Memory B cell (primary cell): ENCODE measurements at regions not wholly inside any gene's neighbourhood (a gene's known extent, or its start where the extent isn't known, plus 50 kb on each side); places are given as distances from the start of the nearest gene placed in this dataset.

ENCODE experiments used
- ATAC-seq: fragments of 150-1000 bp; cut with Tn5 transposase; 2 replicates; pipeline ENCODE4 v1.10.0; 2021; ENCODE audit warnings: low read depth, mild to moderate bottlenecking, moderate library complexity
- DNase-seq, 2 donors: peaks; one replicate each; pipeline ENCODE4 v3.0.0; 2022; ENCODE audit warnings: low spot score in 2 of 2
- H3K27ac Mint-ChIP-seq: one replicate; pipeline ENCODE4 v1.8.0; 2022; ENCODE audit warnings: mild to moderate bottlenecking, moderate library complexity, mixed read lengths
- H3K27me3 Mint-ChIP-seq: one replicate; pipeline ENCODE4 v1.8.0; 2022; ENCODE audit warnings: mixed read lengths
- H3K36me3 Mint-ChIP-seq: one replicate; pipeline ENCODE4 v1.8.0; 2022; ENCODE audit warnings: mild to moderate bottlenecking, mixed read lengths
- H3K4me1 Mint-ChIP-seq: one replicate; pipeline ENCODE4 v1.8.0; 2022; ENCODE audit warnings: mixed read lengths
- H3K4me3 Mint-ChIP-seq: one replicate; pipeline ENCODE4 v1.8.0; 2022; ENCODE audit warnings: mild to moderate bottlenecking, moderate library complexity, mixed read lengths
- H3K9me3 Mint-ChIP-seq: one replicate; pipeline ENCODE4 v1.8.0; 2022; ENCODE audit warnings: mixed read lengths

- H3K4me3 Mint-ChIP-seq = no peak overlapping the region
- H3K4me1 Mint-ChIP-seq = no peaks in the 10 kb centered on the region
- ATAC-seq (no peak), DNase-seq (no peak)
- peaks cover 2% of the 10 kb centered on the region for H3K9me3 Mint-ChIP-seq
- H3K36me3 Mint-ChIP-seq = no peaks in the 10 kb centered on the region
- H3K27me3 Mint-ChIP-seq = no peaks in the 10 kb centered on the region
- H3K27ac Mint-ChIP-seq = no peak overlapping the region
Observed at GRCh38 chr2:22880161-22880560, 504.8 kb upstream of the KLHL29 start.

- Mint-ChIP-seq H3K4me1 (no peaks in the 10 kb centered on the region), H3K27me3 (no peaks in the 10 kb centered on the region), H3K4me3 (no peak overlapping the region), H3K27ac (no peak overlapping the region), H3K36me3 (no peaks in the 10 kb centered on the region), H3K9me3 (no peaks in the 10 kb centered on the region)
- DNase-seq (no peak), ATAC-seq (no peak)
Observed at GRCh38 chr2:22882011-22882410, 503.0 kb upstream of the KLHL29 start.

GRCh38 chr2:22882643-22883042 lies 502.3 kb upstream of the KLHL29 start:
- no peaks in the 10 kb centered on the region for H3K27me3 Mint-ChIP-seq
- no peak for DNase-seq
- H3K27ac Mint-ChIP-seq = no peak overlapping the region
- H3K4me1 Mint-ChIP-seq = no peaks in the 10 kb centered on the region
- H3K36me3 Mint-ChIP-seq = no peaks in the 10 kb centered on the region
- no peak overlapping the region for H3K4me3 Mint-ChIP-seq
- ATAC-seq = no peak
- H3K9me3 Mint-ChIP-seq = no peaks in the 10 kb centered on the region

GRCh38 chr2:22883054-22883453 lies 501.9 kb upstream of the KLHL29 start:
- Mint-ChIP-seq H3K36me3 (no peaks in the 10 kb centered on the region), H3K9me3 (no peaks in the 10 kb centered on the region), H3K4me3 (no peak overlapping the region), H3K4me1 (no peaks in the 10 kb centered on the region), H3K27me3 (no peaks in the 10 kb centered on the region), H3K27ac (no peak overlapping the region)
- DNase-seq (no peak), ATAC-seq (no peak)

- Mint-ChIP-seq H3K27ac (no peak overlapping the region), H3K27me3 (no peaks in the 10 kb centered on the region), H3K4me3 (no peak overlapping the region), H3K9me3 (no peaks in the 10 kb centered on the region), H3K4me1 (no peaks in the 10 kb centered on the region), H3K36me3 (no peaks in the 10 kb centered on the region)
- no peak for DNase-seq
- ATAC-seq = no peak
Observed at GRCh38 chr2:22885245-22885644, 499.7 kb upstream of the KLHL29 start.

GRCh38 chr2:22887426-22887825 lies 497.6 kb upstream of the KLHL29 start:
- Mint-ChIP-seq H3K9me3 (no peaks in the 10 kb centered on the region), H3K27me3 (no peaks in the 10 kb centered on the region), H3K27ac (no peak overlapping the region), H3K36me3 (no peaks in the 10 kb centered on the region), H3K4me1 (no peaks in the 10 kb centered on the region), H3K4me3 (no peak overlapping the region)
- ATAC-seq (no peak), DNase-seq (no peak)

GRCh38 chr2:22887845-22888244 lies 497.1 kb upstream of the KLHL29 start:
- Mint-ChIP-seq H3K4me3 (no peak overlapping the region), H3K9me3 (no peaks in the 10 kb centered on the region), H3K4me1 (no peaks in the 10 kb centered on the region), H3K27me3 (no peaks in the 10 kb centered on the region), H3K36me3 (no peaks in the 10 kb centered on the region), H3K27ac (no peak overlapping the region)
- DNase-seq = no peak
- ATAC-seq = no peak

GRCh38 chr2:22890132-22890531 lies 494.8 kb upstream of the KLHL29 start:
- H3K27ac Mint-ChIP-seq = no peak overlapping the region
- no peaks in the 10 kb centered on the region for H3K4me1 Mint-ChIP-seq
- H3K4me3 Mint-ChIP-seq = no peak overlapping the region
- DNase-seq = no peak
- ATAC-seq = no peak
- H3K9me3 Mint-ChIP-seq = no peaks in the 10 kb centered on the region
- H3K27me3 Mint-ChIP-seq = peaks cover 1% of the 10 kb centered on the region
- H3K36me3 Mint-ChIP-seq = no peaks in the 10 kb centered on the region

- Mint-ChIP-seq H3K9me3 (no peaks in the 10 kb centered on the region), H3K36me3 (no peaks in the 10 kb centered on the region), H3K27me3 (peaks cover 1% of the 10 kb centered on the region), H3K4me3 (no peak overlapping the region), H3K27ac (no peak overlapping the region), H3K4me1 (no peaks in the 10 kb centered on the region)
- DNase-seq (no peak), ATAC-seq (no peak)
Observed at GRCh38 chr2:22893761-22894517, 491.0 kb upstream of the KLHL29 start.

GRCh38 chr2:22894761-22895160 lies 490.2 kb upstream of the KLHL29 start:
- no peak for ATAC-seq

GRCh38 chr2:22897428-22897827 lies 487.6 kb upstream of the KLHL29 start:
- DNase-seq = no peak
- Mint-ChIP-seq H3K4me1 (no peaks in the 10 kb centered on the region), H3K27me3 (peaks cover 1% of the 10 kb centered on the region), H3K36me3 (no peaks in the 10 kb centered on the region), H3K9me3 (no peaks in the 10 kb centered on the region), H3K27ac (no peak overlapping the region), H3K4me3 (no peak overlapping the region)
- ATAC-seq = no peak

More at GRCh38 chr2:22894761-22895160, 490.2 kb upstream of the KLHL29 start:
- DNase-seq = no peak
- Mint-ChIP-seq H3K27ac (no peak overlapping the region), H3K36me3 (no peaks in the 10 kb centered on the region), H3K4me3 (no peak overlapping the region), H3K9me3 (no peaks in the 10 kb centered on the region), H3K27me3 (peaks cover 1% of the 10 kb centered on the region), H3K4me1 (no peaks in the 10 kb centered on the region)

- Mint-ChIP-seq H3K4me1 (no peaks in the 10 kb centered on the region), H3K27me3 (no peaks in the 10 kb centered on the region), H3K9me3 (no peaks in the 10 kb centered on the region), H3K4me3 (no peak overlapping the region), H3K27ac (no peak overlapping the region), H3K36me3 (no peaks in the 10 kb centered on the region)
- DNase-seq (no peak), ATAC-seq (no peak)
Observed at GRCh38 chr2:22900674-22901073, 484.3 kb upstream of the KLHL29 start.

- no peaks in the 10 kb centered on the region for H3K9me3 Mint-ChIP-seq
- no peaks in the 10 kb centered on the region for H3K27me3 Mint-ChIP-seq
- DNase-seq (no peak), ATAC-seq (no peak)
- H3K4me3 Mint-ChIP-seq = no peak overlapping the region
- H3K27ac Mint-ChIP-seq = no peak overlapping the region
- H3K4me1 Mint-ChIP-seq = no peaks in the 10 kb centered on the region
- H3K36me3 Mint-ChIP-seq = no peaks in the 10 kb centered on the region
Observed at GRCh38 chr2:22901471-22902179, 483.4 kb upstream of the KLHL29 start.

- ATAC-seq (no peak), DNase-seq (no peak)
- Mint-ChIP-seq H3K4me3 (no peak overlapping the region), H3K4me1 (no peaks in the 10 kb centered on the region), H3K27me3 (no peaks in the 10 kb centered on the region), H3K9me3 (no peaks in the 10 kb centered on the region), H3K36me3 (no peaks in the 10 kb centered on the region), H3K27ac (no peak overlapping the region)
Observed at GRCh38 chr2:22902180-22902550, 482.8 kb upstream of the KLHL29 start.

- no peak overlapping the region for H3K27ac Mint-ChIP-seq
- H3K4me3 Mint-ChIP-seq = no peak overlapping the region
- no peaks in the 10 kb centered on the region for H3K36me3 Mint-ChIP-seq
- no peaks in the 10 kb centered on the region for H3K9me3 Mint-ChIP-seq
- H3K4me1 Mint-ChIP-seq = no peaks in the 10 kb centered on the region
- DNase-seq (no peak), ATAC-seq (no peak)
- H3K27me3 Mint-ChIP-seq = no peaks in the 10 kb centered on the region
Observed at GRCh38 chr2:22902662-22903165, 482.3 kb upstream of the KLHL29 start.
